ENCODE measurements at regions not wholly inside any gene's neighbourhood (a gene's known extent, or its start where the extent isn't known, plus 50 kb on each side); places are given as distances from the start of the nearest gene placed in this dataset.

GRCh38 chr13:106702505-106702904 lies 134.6 kb upstream of the ARGLU1 start:
- peak overlapping the region; percentile 94 for H3K27ac ChIP-seq
- no peak for TF ChIP-seq CTCF (conservative IDR thresholded peaks at IDR 0.05)

GRCh38 chr13:106701771-106702341 lies 133.9 kb upstream of the ARGLU1 start:
- TF ChIP-seq CTCF (conservative IDR thresholded peaks at IDR 0.05): no peak
- H3K27ac ChIP-seq: peak overlapping the region; percentile 94

- H3K27ac ChIP-seq: peak overlapping the region; percentile 94
- TF ChIP-seq CTCF (conservative IDR thresholded peaks at IDR 0.05): no peak
Observed at GRCh38 chr13:106700439-106700838, 132.5 kb upstream of the ARGLU1 start.

- no peak for TF ChIP-seq CTCF (conservative IDR thresholded peaks at IDR 0.05)
- H3K27ac ChIP-seq: peak overlapping the region; percentile 94
Observed at GRCh38 chr13:106700007-106700406, 132.1 kb upstream of the ARGLU1 start.

GRCh38 chr13:106699311-106699710 lies 131.4 kb upstream of the ARGLU1 start:
- H3K27ac ChIP-seq: peak overlapping the region; percentile 94
- TF ChIP-seq CTCF (conservative IDR thresholded peaks at IDR 0.05): no peak

- H3K27ac ChIP-seq: no peak overlapping the region
- TF ChIP-seq CTCF (conservative IDR thresholded peaks at IDR 0.05): no peak
Observed at GRCh38 chr13:106696719-106697118, 128.8 kb upstream of the ARGLU1 start.

- TF ChIP-seq CTCF (conservative IDR thresholded peaks at IDR 0.05): no peak
- H3K27ac ChIP-seq: no peak overlapping the region
Observed at GRCh38 chr13:106696140-106696539, 128.2 kb upstream of the ARGLU1 start.

Data from VCaP (cell line).